Esophagus squamous epithelium (tissue), 4 donors: ENCODE measurements at regions not wholly inside any gene's neighbourhood (a gene's known extent, or its start where the extent isn't known, plus 50 kb on each side); places are given as distances from the start of the nearest gene placed in this dataset.

Experiments used
- POLR2A ChIP-seq, 4 donors: fragments of 450-650 bp; IDR thresholded peaks; one replicate each; pipeline ENCODE4 v1.6.1; 2017; ENCODE audit warnings: antibody characterized with exemption in 4 of 4, mild to moderate bottlenecking in 4 of 4, moderate library complexity in 3 of 4
- TF ChIP-seq, protein P1 (sequence below), 6 experiments: fragments of 450-650 bp in 4 of 6; fragments of 200-600 bp in 2 of 6; sonication (generic) in 2 of 6; IDR thresholded peaks; one replicate each; pipeline ENCODE4 v1.5.1; 2016 to 2019; ENCODE audit warnings: antibody characterized with exemption in 6 of 6, mild to moderate bottlenecking in 4 of 6, moderate library complexity in 4 of 6

- TF ChIP-seq, protein P1, sequence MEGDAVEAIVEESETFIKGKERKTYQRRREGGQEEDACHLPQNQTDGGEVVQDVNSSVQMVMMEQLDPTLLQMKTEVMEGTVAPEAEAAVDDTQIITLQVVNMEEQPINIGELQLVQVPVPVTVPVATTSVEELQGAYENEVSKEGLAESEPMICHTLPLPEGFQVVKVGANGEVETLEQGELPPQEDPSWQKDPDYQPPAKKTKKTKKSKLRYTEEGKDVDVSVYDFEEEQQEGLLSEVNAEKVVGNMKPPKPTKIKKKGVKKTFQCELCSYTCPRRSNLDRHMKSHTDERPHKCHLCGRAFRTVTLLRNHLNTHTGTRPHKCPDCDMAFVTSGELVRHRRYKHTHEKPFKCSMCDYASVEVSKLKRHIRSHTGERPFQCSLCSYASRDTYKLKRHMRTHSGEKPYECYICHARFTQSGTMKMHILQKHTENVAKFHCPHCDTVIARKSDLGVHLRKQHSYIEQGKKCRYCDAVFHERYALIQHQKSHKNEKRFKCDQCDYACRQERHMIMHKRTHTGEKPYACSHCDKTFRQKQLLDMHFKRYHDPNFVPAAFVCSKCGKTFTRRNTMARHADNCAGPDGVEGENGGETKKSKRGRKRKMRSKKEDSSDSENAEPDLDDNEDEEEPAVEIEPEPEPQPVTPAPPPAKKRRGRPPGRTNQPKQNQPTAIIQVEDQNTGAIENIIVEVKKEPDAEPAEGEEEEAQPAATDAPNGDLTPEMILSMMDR (IDR thresholded peaks at IDR 0.05), result no peak
- TF ChIP-seq POLR2A (IDR thresholded peaks at IDR 0.05), result no peak
Measured at GRCh38 chr21:25412100-25412499, 195.2 kb downstream of the MRPL39 start.
